Ishikawa (cell line): ENCODE measurements at regions not wholly inside any gene's neighbourhood (a gene's known extent, or its start where the extent isn't known, plus 50 kb on each side); places are given as distances from the start of the nearest gene placed in this dataset.

Experiments used
- CEBPB ChIP-seq: IDR thresholded peaks from 2 replicates; pipeline ENCODE4 v1.6.1; 2012
- CREB1 ChIP-seq: IDR thresholded peaks from 2 replicates; pipeline ENCODE4 v1.6.1; 2012; ENCODE audit warnings: low read depth
- EP300 ChIP-seq: IDR thresholded peaks from 2 replicates; pipeline ENCODE4 v1.6.1; 2012; ENCODE audit warnings: borderline replicate concordance
- RAD21 ChIP-seq: IDR thresholded peaks from 2 replicates; pipeline ENCODE4 v1.6.1; 2012; ENCODE audit warnings: low read depth
- TAF1 ChIP-seq: IDR thresholded peaks from 2 replicates; pipeline ENCODE4 v1.6.1; 2012; ENCODE audit warnings: low read depth, mild to moderate bottlenecking
- TCF12 ChIP-seq: IDR thresholded peaks from 2 replicates; pipeline ENCODE4 v1.6.1; 2012; ENCODE audit warnings: low read depth
- TEAD4 ChIP-seq: IDR thresholded peaks from 2 replicates; pipeline ENCODE4 v1.6.1; 2012

DNA sequence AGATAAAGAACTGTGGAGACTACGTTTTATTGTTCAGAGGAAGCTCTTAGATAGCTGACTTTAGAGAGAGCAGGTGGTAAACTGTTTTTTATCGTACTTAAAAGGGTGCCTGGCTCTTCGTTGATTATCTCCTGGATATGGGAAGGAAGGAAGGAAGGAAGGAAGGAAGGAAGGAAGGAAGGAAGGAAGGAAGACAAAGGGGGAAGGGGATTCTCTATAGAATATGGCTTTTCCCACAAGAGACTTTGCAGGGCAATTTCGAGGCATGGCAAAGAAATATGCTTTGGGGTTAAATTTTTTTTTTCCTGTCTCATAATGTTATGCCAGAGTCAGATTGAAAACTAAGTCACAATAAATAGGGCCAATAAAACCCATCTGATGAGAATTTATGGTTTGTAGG, 271.9 kb upstream of the POU1F1 start:
- TF ChIP-seq CEBPB (no peak), CREB1 (no peak), RAD21 (no peak), TCF12 (no peak), TAF1 (no peak), EP300 (no peak), TEAD4 (no peak)
